ENCODE measurements at regions not wholly inside any gene's neighbourhood (a gene's known extent, or its start where the extent isn't known, plus 50 kb on each side); places are given as distances from the start of the nearest gene placed in this dataset.
A peak's percentile ranks its signal among the peaks of the same experiment; 100 is the strongest.

- H4K8ac ChIP-seq (ENCODE audit: low read depth, low read length): no peak overlapping the region
- H3K56ac ChIP-seq (ENCODE audit: low read length): no peak overlapping the region
- no CpG with 5 or more reads among the region's 5 CpGs for WGBS (ENCODE audit: extremely low coverage, insufficient coverage, low lambda C conversion rate)
- H3K79me2 ChIP-seq (ENCODE audit: control insufficient read depth, insufficient read depth, low read length): no peaks in the 10 kb centered on the region
- H3K23ac ChIP-seq (ENCODE audit: low read length): no peak overlapping the region
- no peaks in the 10 kb centered on the region for H3K79me1 ChIP-seq (ENCODE audit: low read length)
- no peak overlapping the region for H3K18ac ChIP-seq (ENCODE audit: low read length)
- H3K4me3 ChIP-seq (ENCODE audit: low read length): no peak overlapping the region
- no peak overlapping the region for H3K9ac ChIP-seq (ENCODE audit: low read length)
- no peaks in the 10 kb centered on the region for H3K4me1 ChIP-seq (ENCODE audit: control insufficient read depth, low read depth, low read length)
- no peak overlapping the region for H3K4me2 ChIP-seq (ENCODE audit: low read length)
- no peak overlapping the region for H3K4ac ChIP-seq (ENCODE audit: low read depth, low read length)
- H3K27ac ChIP-seq (ENCODE audit: low read depth, low read length): no peak overlapping the region
- no peaks in the 10 kb centered on the region for H3K27me3 ChIP-seq (ENCODE audit: insufficient read depth, low read length, poor library complexity)
- H2BK5ac ChIP-seq (ENCODE audit: low read length): no peak overlapping the region
- no peak for DNase-seq
- no peak overlapping the region for H2BK15ac ChIP-seq (replicated peaks; ENCODE audit: low read depth)
- H3K36me3 ChIP-seq (ENCODE audit: control insufficient read depth, insufficient read depth, low read length): no peaks in the 10 kb centered on the region
- no peak overlapping the region for H2AK5ac ChIP-seq (ENCODE audit: low read length)
- no peak overlapping the region for H4K5ac ChIP-seq (ENCODE audit: low read length)
- H2BK120ac ChIP-seq (ENCODE audit: low read depth, low read length): no peak overlapping the region
Observed at GRCh38 chr15:93527374-93528050, 438.5 kb upstream of the RGMA start.

- Histone ChIP-seq H2BK5ac (ENCODE audit: low read length) (no peak overlapping the region), H3K36me3 (ENCODE audit: control insufficient read depth, insufficient read depth, low read length) (no peaks in the 10 kb centered on the region), H3K56ac (ENCODE audit: low read length) (no peak overlapping the region), H3K4me2 (ENCODE audit: low read length) (no peak overlapping the region), H3K18ac (ENCODE audit: low read length) (no peak overlapping the region), H4K5ac (ENCODE audit: low read length) (no peak overlapping the region), H3K79me1 (ENCODE audit: low read length) (no peaks in the 10 kb centered on the region), H3K4ac (ENCODE audit: low read depth, low read length) (no peak overlapping the region), H3K27ac (ENCODE audit: low read depth, low read length) (no peak overlapping the region), H2BK120ac (ENCODE audit: low read depth, low read length) (no peak overlapping the region), H4K8ac (ENCODE audit: low read depth, low read length) (no peak overlapping the region), H3K4me1 (ENCODE audit: control insufficient read depth, low read depth, low read length) (no peaks in the 10 kb centered on the region), H3K23ac (ENCODE audit: low read length) (no peak overlapping the region), H2AK5ac (ENCODE audit: low read length) (no peak overlapping the region), H3K9ac (ENCODE audit: low read length) (no peak overlapping the region), H3K27me3 (ENCODE audit: insufficient read depth, low read length, poor library complexity) (no peaks in the 10 kb centered on the region), H2BK15ac (replicated peaks; ENCODE audit: low read depth) (no peak overlapping the region), H3K4me3 (ENCODE audit: low read length) (no peak overlapping the region), H3K79me2 (ENCODE audit: control insufficient read depth, insufficient read depth, low read length) (no peaks in the 10 kb centered on the region)
- no peak for DNase-seq
- no CpG with 5 or more reads among the region's 6 CpGs for WGBS (ENCODE audit: extremely low coverage, insufficient coverage, low lambda C conversion rate)
Observed at GRCh38 chr15:93524432-93524831, 435.4 kb upstream of the RGMA start.

DNA sequence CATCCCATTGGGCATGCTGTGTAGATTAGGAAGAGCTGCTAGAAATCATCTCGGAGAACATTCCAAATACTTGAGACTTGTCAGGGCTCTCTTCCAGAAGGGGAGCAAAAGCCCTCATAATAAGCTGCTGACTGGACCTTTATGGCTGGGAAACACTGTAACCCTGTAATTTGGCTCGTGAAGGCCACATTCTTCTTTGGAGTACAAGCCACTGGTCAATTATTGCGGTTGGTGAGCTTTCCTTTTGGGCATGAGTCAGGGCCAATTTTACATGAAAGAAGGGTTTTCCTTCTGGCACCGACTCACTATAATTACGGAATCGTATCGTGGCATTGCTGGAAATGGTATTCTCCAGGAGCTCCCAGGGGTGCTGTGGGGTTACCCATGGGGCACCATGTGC, 434.5 kb upstream of the RGMA start:
- Histone ChIP-seq H3K27ac (ENCODE audit: low read depth, low read length) (no peak overlapping the region), H3K4ac (ENCODE audit: low read depth, low read length) (no peak overlapping the region), H2BK120ac (ENCODE audit: low read depth, low read length) (no peak overlapping the region), H4K5ac (ENCODE audit: low read length) (no peak overlapping the region), H3K27me3 (ENCODE audit: insufficient read depth, low read length, poor library complexity) (no peaks in the 10 kb centered on the region), H2BK15ac (replicated peaks; ENCODE audit: low read depth) (no peak overlapping the region), H3K4me2 (ENCODE audit: low read length) (no peak overlapping the region), H3K79me1 (ENCODE audit: low read length) (no peaks in the 10 kb centered on the region), H3K79me2 (ENCODE audit: control insufficient read depth, insufficient read depth, low read length) (no peaks in the 10 kb centered on the region), H3K23ac (ENCODE audit: low read length) (no peak overlapping the region), H4K8ac (ENCODE audit: low read depth, low read length) (no peak overlapping the region), H3K4me1 (ENCODE audit: control insufficient read depth, low read depth, low read length) (no peaks in the 10 kb centered on the region), H3K56ac (ENCODE audit: low read length) (no peak overlapping the region), H3K36me3 (ENCODE audit: control insufficient read depth, insufficient read depth, low read length) (no peaks in the 10 kb centered on the region), H2BK5ac (ENCODE audit: low read length) (no peak overlapping the region), H3K18ac (ENCODE audit: low read length) (no peak overlapping the region), H2AK5ac (ENCODE audit: low read length) (no peak overlapping the region), H3K4me3 (ENCODE audit: low read length) (no peak overlapping the region), H3K9ac (ENCODE audit: low read length) (no peak overlapping the region)
- DNase-seq: no peak
- WGBS (ENCODE audit: extremely low coverage, insufficient coverage, low lambda C conversion rate): no CpG with 5 or more reads among the region's 7 CpGs

- no peak overlapping the region for H2BK120ac ChIP-seq (ENCODE audit: low read depth, low read length)
- H4K5ac ChIP-seq (ENCODE audit: low read length): no peak overlapping the region
- H4K8ac ChIP-seq (ENCODE audit: low read depth, low read length): no peak overlapping the region
- no peaks in the 10 kb centered on the region for H3K79me2 ChIP-seq (ENCODE audit: control insufficient read depth, insufficient read depth, low read length)
- H3K27ac ChIP-seq (ENCODE audit: low read depth, low read length): no peak overlapping the region
- H3K23ac ChIP-seq (ENCODE audit: low read length): no peak overlapping the region
- H3K4me2 ChIP-seq (ENCODE audit: low read length): no peak overlapping the region
- H3K36me3 ChIP-seq (ENCODE audit: control insufficient read depth, insufficient read depth, low read length): no peaks in the 10 kb centered on the region
- no peaks in the 10 kb centered on the region for H3K4me1 ChIP-seq (ENCODE audit: control insufficient read depth, low read depth, low read length)
- no peak overlapping the region for H2BK15ac ChIP-seq (replicated peaks; ENCODE audit: low read depth)
- no peak overlapping the region for H3K4ac ChIP-seq (ENCODE audit: low read depth, low read length)
- H3K79me1 ChIP-seq (ENCODE audit: low read length): no peaks in the 10 kb centered on the region
- no peak overlapping the region for H2AK5ac ChIP-seq (ENCODE audit: low read length)
- H3K56ac ChIP-seq (ENCODE audit: low read length): no peak overlapping the region
- H2BK5ac ChIP-seq (ENCODE audit: low read length): no peak overlapping the region
- no peak overlapping the region for H3K18ac ChIP-seq (ENCODE audit: low read length)
- no peak overlapping the region for H3K4me3 ChIP-seq (ENCODE audit: low read length)
- no peak overlapping the region for H3K9ac ChIP-seq (ENCODE audit: low read length)
- WGBS (ENCODE audit: extremely low coverage, insufficient coverage, low lambda C conversion rate): no CpG with 5 or more reads among the region's 4 CpGs
- DNase-seq: peak; percentile 23
- H3K27me3 ChIP-seq (ENCODE audit: insufficient read depth, low read length, poor library complexity): no peaks in the 10 kb centered on the region
Observed at GRCh38 chr15:93520206-93520605, 431.2 kb upstream of the RGMA start.

- no CpG with 5 or more reads among the region's 3 CpGs for WGBS (ENCODE audit: extremely low coverage, insufficient coverage, low lambda C conversion rate)
- H3K4me3 ChIP-seq (ENCODE audit: low read length): no peak overlapping the region
Observed at GRCh38 chr15:93519599-93519998, 430.6 kb upstream of the RGMA start.

DNA sequence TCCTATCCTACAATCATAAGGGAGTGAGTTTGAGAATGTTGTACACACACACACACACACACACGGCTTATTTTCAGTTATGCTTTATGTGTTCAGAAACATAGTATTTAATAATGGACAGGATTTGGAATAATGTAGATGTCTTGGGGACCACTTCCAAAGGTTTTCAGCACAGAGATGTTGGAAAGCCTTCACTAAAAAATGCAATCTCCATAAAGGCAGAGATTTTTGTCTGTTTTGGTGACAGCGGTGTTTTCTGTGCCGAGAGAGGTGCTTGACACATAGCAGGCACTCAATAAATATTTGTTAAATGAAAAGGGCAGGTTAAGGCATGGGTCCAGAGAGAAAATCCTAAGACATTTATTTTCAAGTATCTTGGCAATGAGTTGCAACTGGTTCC, 428.2 kb upstream of the RGMA start:
- no peaks in the 10 kb centered on the region for H3K36me3 ChIP-seq (ENCODE audit: control insufficient read depth, insufficient read depth, low read length)
- no peaks in the 10 kb centered on the region for H3K27me3 ChIP-seq (ENCODE audit: insufficient read depth, low read length, poor library complexity)
- no peak overlapping the region for H4K5ac ChIP-seq (ENCODE audit: low read length)
- H3K23ac ChIP-seq (ENCODE audit: low read length): no peak overlapping the region
- H3K4ac ChIP-seq (ENCODE audit: low read depth, low read length): no peak overlapping the region
- no peaks in the 10 kb centered on the region for H3K79me2 ChIP-seq (ENCODE audit: control insufficient read depth, insufficient read depth, low read length)
- DNase-seq: no peak
- no peak overlapping the region for H3K18ac ChIP-seq (ENCODE audit: low read length)
- no peak overlapping the region for H3K9ac ChIP-seq (ENCODE audit: low read length)
- H3K56ac ChIP-seq (ENCODE audit: low read length): no peak overlapping the region
- H3K27ac ChIP-seq (ENCODE audit: low read depth, low read length): no peak overlapping the region
- H3K4me1 ChIP-seq (ENCODE audit: control insufficient read depth, low read depth, low read length): no peaks in the 10 kb centered on the region
- H3K4me3 ChIP-seq (ENCODE audit: low read length): no peak overlapping the region
- no peak overlapping the region for H2AK5ac ChIP-seq (ENCODE audit: low read length)
- WGBS (ENCODE audit: extremely low coverage, insufficient coverage, low lambda C conversion rate): no CpG with 5 or more reads among the region's 3 CpGs
- H2BK5ac ChIP-seq (ENCODE audit: low read length): no peak overlapping the region
- no peaks in the 10 kb centered on the region for H3K79me1 ChIP-seq (ENCODE audit: low read length)
- no peak overlapping the region for H4K8ac ChIP-seq (ENCODE audit: low read depth, low read length)
- no peak overlapping the region for H2BK15ac ChIP-seq (replicated peaks; ENCODE audit: low read depth)
- H3K4me2 ChIP-seq (ENCODE audit: low read length): no peak overlapping the region
- H2BK120ac ChIP-seq (ENCODE audit: low read depth, low read length): no peak overlapping the region

More at GRCh38 chr15:93519599-93519998, 430.6 kb upstream of the RGMA start:
- H3K4me1 ChIP-seq (ENCODE audit: control insufficient read depth, low read depth, low read length): no peaks in the 10 kb centered on the region
- H3K18ac ChIP-seq (ENCODE audit: low read length): no peak overlapping the region
- no peak overlapping the region for H2BK15ac ChIP-seq (replicated peaks; ENCODE audit: low read depth)
- H2BK5ac ChIP-seq (ENCODE audit: low read length): no peak overlapping the region
- no peak overlapping the region for H3K4ac ChIP-seq (ENCODE audit: low read depth, low read length)
- no peaks in the 10 kb centered on the region for H3K79me2 ChIP-seq (ENCODE audit: control insufficient read depth, insufficient read depth, low read length)
- H3K79me1 ChIP-seq (ENCODE audit: low read length): no peaks in the 10 kb centered on the region
- no peak overlapping the region for H3K4me2 ChIP-seq (ENCODE audit: low read length)
- H4K8ac ChIP-seq (ENCODE audit: low read depth, low read length): no peak overlapping the region
- H4K5ac ChIP-seq (ENCODE audit: low read length): no peak overlapping the region
- H2AK5ac ChIP-seq (ENCODE audit: low read length): no peak overlapping the region
- H3K23ac ChIP-seq (ENCODE audit: low read length): no peak overlapping the region
- H3K36me3 ChIP-seq (ENCODE audit: control insufficient read depth, insufficient read depth, low read length): no peaks in the 10 kb centered on the region
- H3K27me3 ChIP-seq (ENCODE audit: insufficient read depth, low read length, poor library complexity): no peaks in the 10 kb centered on the region
- H3K56ac ChIP-seq (ENCODE audit: low read length): no peak overlapping the region
- H3K27ac ChIP-seq (ENCODE audit: low read depth, low read length): no peak overlapping the region
- H2BK120ac ChIP-seq (ENCODE audit: low read depth, low read length): no peak overlapping the region
- no peak overlapping the region for H3K9ac ChIP-seq (ENCODE audit: low read length)
- DNase-seq: no peak
